ENCODE measurements at regions not wholly inside any gene's neighbourhood (a gene's known extent, or its start where the extent isn't known, plus 50 kb on each side); places are given as distances from the start of the nearest gene placed in this dataset.

GRCh38 chr4:114302472-114302871, 296.1 kb upstream of the UGT8 start:
- no peak for TF ChIP-seq YY1 (IDR thresholded peaks at IDR 0.05; ENCODE audit: insufficient read depth, insufficient read length)
- TF ChIP-seq SUZ12 (IDR thresholded peaks at IDR 0.05; ENCODE audit: extremely low read depth, insufficient read depth, insufficient read length): no peak
- TF ChIP-seq ZNF274 (IDR thresholded peaks at IDR 0.05; ENCODE audit: low read depth, low read length): no peak
